Endothelial cell of umbilical vein (primary cell): ENCODE measurements at regions not wholly inside any gene's neighbourhood (a gene's known extent, or its start where the extent isn't known, plus 50 kb on each side); places are given as distances from the start of the nearest gene placed in this dataset.

Source experiments
- MYC ChIP-seq: IDR thresholded peaks from one replicate; pipeline ENCODE4 v1.6.1; 2011; ENCODE audit warnings: mild to moderate bottlenecking, low read depth, low read length
- TF ChIP-seq, protein P1 (sequence below), 2 donors: IDR thresholded peaks; 1 replicate in 1 of 2; 2 replicates in 1 of 2; pipeline ENCODE4 v1.5.1; 2011; ENCODE audit warnings: low read length in 2 of 2, mild to moderate bottlenecking in 2 of 2, moderate library complexity in 2 of 2, control low read depth in 1 of 2, inconsistent platforms in 1 of 2, low read depth in 1 of 2; ENCODE audit not compliant: insufficient read depth in 1 of 2; ENCODE audit errors: extremely low read depth in 1 of 2

- TF ChIP-seq, protein P1, sequence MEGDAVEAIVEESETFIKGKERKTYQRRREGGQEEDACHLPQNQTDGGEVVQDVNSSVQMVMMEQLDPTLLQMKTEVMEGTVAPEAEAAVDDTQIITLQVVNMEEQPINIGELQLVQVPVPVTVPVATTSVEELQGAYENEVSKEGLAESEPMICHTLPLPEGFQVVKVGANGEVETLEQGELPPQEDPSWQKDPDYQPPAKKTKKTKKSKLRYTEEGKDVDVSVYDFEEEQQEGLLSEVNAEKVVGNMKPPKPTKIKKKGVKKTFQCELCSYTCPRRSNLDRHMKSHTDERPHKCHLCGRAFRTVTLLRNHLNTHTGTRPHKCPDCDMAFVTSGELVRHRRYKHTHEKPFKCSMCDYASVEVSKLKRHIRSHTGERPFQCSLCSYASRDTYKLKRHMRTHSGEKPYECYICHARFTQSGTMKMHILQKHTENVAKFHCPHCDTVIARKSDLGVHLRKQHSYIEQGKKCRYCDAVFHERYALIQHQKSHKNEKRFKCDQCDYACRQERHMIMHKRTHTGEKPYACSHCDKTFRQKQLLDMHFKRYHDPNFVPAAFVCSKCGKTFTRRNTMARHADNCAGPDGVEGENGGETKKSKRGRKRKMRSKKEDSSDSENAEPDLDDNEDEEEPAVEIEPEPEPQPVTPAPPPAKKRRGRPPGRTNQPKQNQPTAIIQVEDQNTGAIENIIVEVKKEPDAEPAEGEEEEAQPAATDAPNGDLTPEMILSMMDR (IDR thresholded peaks at IDR 0.05; ENCODE audit: extremely low read depth in 1 of 2, insufficient read depth in 1 of 2, low read depth in 1 of 2, low read length in 2 of 2): no peak
- no peak for TF ChIP-seq MYC
These were observed 342.4 kb downstream of the BCOR start for GRCh38 chrX:39755143-39756032.
